ENCODE measurements at regions not wholly inside any gene's neighbourhood (a gene's known extent, or its start where the extent isn't known, plus 50 kb on each side); places are given as distances from the start of the nearest gene placed in this dataset.

DNA sequence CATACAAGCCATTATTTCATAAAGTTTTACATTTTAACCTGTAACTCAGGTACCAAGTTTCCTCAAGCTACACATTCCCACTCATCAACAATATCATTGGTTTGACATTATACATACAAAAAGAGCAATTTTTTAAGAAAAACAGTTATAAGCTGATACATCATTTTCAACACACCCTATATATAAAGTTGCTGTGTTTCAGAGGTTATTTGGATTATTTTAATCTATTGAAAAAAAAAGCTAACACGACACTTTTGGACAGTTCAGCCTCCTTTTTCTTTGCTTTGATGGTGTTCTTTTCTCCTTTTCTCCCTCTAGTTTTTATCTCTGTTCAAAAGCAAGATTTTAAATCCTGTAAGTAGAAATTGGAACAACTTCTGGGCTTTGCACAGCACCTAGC, 175.9 kb upstream of the CREB1 start:
- TF ChIP-seq POLR2A (IDR thresholded peaks at IDR 0.05; ENCODE audit: low read depth, low read length) (no peak), GABPA (IDR thresholded peaks at IDR 0.05; ENCODE audit: low read depth) (no peak)

Measured in GM12878 (cell line).